GM12875 (cell line): ENCODE measurements at regions not wholly inside any gene's neighbourhood (a gene's known extent, or its start where the extent isn't known, plus 50 kb on each side); places are given as distances from the start of the nearest gene placed in this dataset.

ENCODE experiments used
- H3K4me3 ChIP-seq: one replicate; pipeline ENCODE4 v1.5.1; 2011; ENCODE audit warnings: low read depth, low read length, control low read depth
- CTCF ChIP-seq: IDR thresholded peaks from 2 replicates; pipeline ENCODE4 v1.5.1; 2011; ENCODE audit warnings: low read depth, mild to moderate bottlenecking, control low read depth, inconsistent platforms, low read length, moderate library complexity, borderline replicate concordance; ENCODE audit not compliant: insufficient read depth

GRCh38 chr4:137212601-137213000, 319.7 kb downstream of the PCDH18 start:
- no peak for TF ChIP-seq CTCF
- H3K4me3 ChIP-seq = no peak overlapping the region

- no peak overlapping the region for H3K4me3 ChIP-seq
- TF ChIP-seq CTCF = no peak
Measured at GRCh38 chr4:137209240-137209639, 323.1 kb downstream of the PCDH18 start.

- H3K4me3 ChIP-seq = no peak overlapping the region
- no peak for TF ChIP-seq CTCF
Measured at GRCh38 chr4:137206781-137207180, 325.5 kb downstream of the PCDH18 start.

- no peak for TF ChIP-seq CTCF
- H3K4me3 ChIP-seq = no peak overlapping the region
Measured at GRCh38 chr4:137203601-137204000, 328.7 kb downstream of the PCDH18 start.

GRCh38 chr4:137200322-137200721, 332.0 kb downstream of the PCDH18 start:
- H3K4me3 ChIP-seq = no peak overlapping the region

GRCh38 chr4:137198791-137199190, 333.5 kb downstream of the PCDH18 start:
- H3K4me3 ChIP-seq = no peak overlapping the region
- no peak for TF ChIP-seq CTCF

More at GRCh38 chr4:137200322-137200721, 332.0 kb downstream of the PCDH18 start:
- no peak for TF ChIP-seq CTCF

- no peak overlapping the region for H3K4me3 ChIP-seq
- no peak for TF ChIP-seq CTCF
Measured at GRCh38 chr4:137194670-137195069, 337.6 kb downstream of the PCDH18 start.
